Hepatocyte (in vitro differentiated cells): ENCODE measurements at regions not wholly inside any gene's neighbourhood (a gene's known extent, or its start where the extent isn't known, plus 50 kb on each side); places are given as distances from the start of the nearest gene placed in this dataset.

ENCODE experiments used
- DNase-seq: peaks from one replicate; pipeline ENCODE4 v3.0.0-alpha.2; 2016; ENCODE audit warnings: low spot score
- H2AFZ ChIP-seq: fragments of 200-600 bp; sonication (generic); 2 replicates; pipeline ENCODE4 v1.6.0; 2016; ENCODE audit warnings: antibody characterized with exemption, mild to moderate bottlenecking
- H3K27ac ChIP-seq: fragments of 200-600 bp; sonication (generic); 2 replicates; pipeline ENCODE4 v1.5.1; 2016; ENCODE audit warnings: mild to moderate bottlenecking
- H3K27me3 ChIP-seq: fragments of 200-600 bp; sonication (generic); 2 replicates; pipeline ENCODE4 v1.6.1; 2016
- H3K36me3 ChIP-seq: fragments of 200-600 bp; sonication (generic); replicated peaks from 2 replicates; pipeline ENCODE4 v1.5.1; 2016; ENCODE audit warnings: low read depth; ENCODE audit not compliant: insufficient read depth
- H3K4me1 ChIP-seq: fragments of 200-600 bp; sonication (generic); 2 replicates; pipeline ENCODE4 v1.5.1; 2016; ENCODE audit warnings: mild to moderate bottlenecking, moderate library complexity; ENCODE audit not compliant: insufficient read depth
- H3K4me2 ChIP-seq: fragments of 200-600 bp; sonication (generic); 2 replicates; pipeline ENCODE4 v1.6.0; 2016
- H3K4me3 ChIP-seq: fragments of 200-600 bp; sonication (generic); 2 replicates; pipeline ENCODE4 v1.5.1; 2016; ENCODE audit warnings: mild to moderate bottlenecking
- H3K79me2 ChIP-seq: fragments of 200-600 bp; sonication (generic); 2 replicates; pipeline ENCODE4 v1.6.0; 2017; ENCODE audit warnings: mild to moderate bottlenecking
- H3K9me2 ChIP-seq: fragments of 200-600 bp; sonication (generic); replicated peaks from 2 replicates; pipeline ENCODE4 v1.6.0; 2017; ENCODE audit warnings: mild to moderate bottlenecking; ENCODE audit not compliant: insufficient read depth
- H3K9me3 ChIP-seq: fragments of 200-600 bp; sonication (generic); 2 replicates; pipeline ENCODE4 v1.5.1; 2016; ENCODE audit warnings: low read depth, mild to moderate bottlenecking
- H4K20me1 ChIP-seq: fragments of 200-600 bp; sonication (generic); 2 replicates; pipeline ENCODE4 v1.6.0; 2016; ENCODE audit warnings: mild to moderate bottlenecking; ENCODE audit not compliant: insufficient read depth, poor library complexity, severe bottlenecking
- CTCF ChIP-seq: fragments of 200-600 bp; sonication (generic); IDR thresholded peaks from 2 replicates; pipeline ENCODE4 v1.5.1; 2016; ENCODE audit warnings: antibody characterized with exemption, mild to moderate bottlenecking; ENCODE audit not compliant: poor library complexity
- EZH2 ChIP-seq: fragments of 200-600 bp; sonication (generic); IDR thresholded peaks from 2 replicates; pipeline ENCODE4 v1.6.1; 2016; ENCODE audit warnings: antibody characterized with exemption, mild to moderate bottlenecking, borderline replicate concordance
- EZH2phosphoT487 ChIP-seq: fragments of 200-600 bp; sonication (generic); IDR thresholded peaks from one replicate; pipeline ENCODE4 v1.6.1; 2018; ENCODE audit warnings: antibody characterized with exemption, mild to moderate bottlenecking, low read depth, moderate library complexity; ENCODE audit not compliant: unreplicated experiment, severe bottlenecking
- WGBS: methylation state at CpG from one replicate; pipeline ENCODE4 v1.1.6; 2016; ENCODE audit warnings: low lambda C conversion rate; ENCODE audit errors: missing lambda C conversion rate; 5-methylcytosine and 5-hydroxymethylcytosine counted together

- H3K4me3 ChIP-seq = no peak overlapping the region
- H3K4me2 ChIP-seq = no peak overlapping the region
- no peaks in the 10 kb centered on the region for H3K79me2 ChIP-seq
- no peaks in the 10 kb centered on the region for H3K9me2 ChIP-seq
- no peaks in the 10 kb centered on the region for H4K20me1 ChIP-seq
- H2AFZ ChIP-seq = no peak overlapping the region
- H3K27me3 ChIP-seq = no peaks in the 10 kb centered on the region
- no peaks in the 10 kb centered on the region for H3K36me3 ChIP-seq
- no peaks in the 10 kb centered on the region for H3K9me3 ChIP-seq
- TF ChIP-seq EZH2 = no peak
- TF ChIP-seq CTCF = no peak
- TF ChIP-seq EZH2phosphoT487 = no peak
- 42% methylated on average over 4 of the region's 4 CpGs for WGBS
- no peak for DNase-seq
- H3K27ac ChIP-seq = no peak overlapping the region
- no peaks in the 10 kb centered on the region for H3K4me1 ChIP-seq
These were observed 70.8 kb downstream of the KCNE4 start for GRCh38 chr2:223122781-223123180.

GRCh38 chr2:223123855-223124610, 72.0 kb downstream of the KCNE4 start:
- H2AFZ ChIP-seq = no peak overlapping the region
- TF ChIP-seq EZH2 (no peak), CTCF (no peak), EZH2phosphoT487 (no peak)
- H3K27me3 ChIP-seq = no peaks in the 10 kb centered on the region
- H3K4me1 ChIP-seq = no peaks in the 10 kb centered on the region
- WGBS = 65% methylated on average over 6 of the region's 6 CpGs
- H3K79me2 ChIP-seq = no peaks in the 10 kb centered on the region
- H3K4me2 ChIP-seq = no peak overlapping the region
- no peaks in the 10 kb centered on the region for H3K9me2 ChIP-seq
- H3K36me3 ChIP-seq = no peaks in the 10 kb centered on the region
- peak overlapping the region; percentile 52 for H3K27ac ChIP-seq
- no peak overlapping the region for H3K4me3 ChIP-seq
- H4K20me1 ChIP-seq = no peaks in the 10 kb centered on the region
- H3K9me3 ChIP-seq = no peaks in the 10 kb centered on the region
- peak; percentile 10 for DNase-seq

- Histone ChIP-seq H3K79me2 (no peaks in the 10 kb centered on the region), H3K9me3 (no peaks in the 10 kb centered on the region), H3K27ac (no peak overlapping the region), H4K20me1 (no peaks in the 10 kb centered on the region), H3K4me1 (no peaks in the 10 kb centered on the region), H3K9me2 (no peaks in the 10 kb centered on the region), H3K27me3 (no peaks in the 10 kb centered on the region), H3K4me3 (no peak overlapping the region), H3K36me3 (no peaks in the 10 kb centered on the region), H3K4me2 (no peak overlapping the region), H2AFZ (no peak overlapping the region)
- WGBS = 88% methylated on average over 4 of the region's 4 CpGs
- TF ChIP-seq EZH2phosphoT487 (no peak), CTCF (no peak), EZH2 (no peak)
- DNase-seq = no peak
These were observed 89.6 kb downstream of the KCNE4 start for GRCh38 chr2:223141606-223142005.
